Osteocyte (in vitro differentiated cells): ENCODE measurements at regions not wholly inside any gene's neighbourhood (a gene's known extent, or its start where the extent isn't known, plus 50 kb on each side); places are given as distances from the start of the nearest gene placed in this dataset.

Source experiments
- DNase-seq: peaks from one replicate; pipeline ENCODE4 v3.0.0; 2021; ENCODE audit warnings: mixed read lengths; ENCODE audit not compliant: unreplicated experiment; ENCODE audit errors: extremely low spot score
- H3K27ac Mint-ChIP-seq: one replicate; pipeline ENCODE4 v1.8.0; 2021; ENCODE audit warnings: mild to moderate bottlenecking, mixed read lengths; ENCODE audit not compliant: unreplicated experiment
- H3K27me3 Mint-ChIP-seq: one replicate; pipeline ENCODE4 v1.8.0; 2021; ENCODE audit warnings: mixed read lengths; ENCODE audit not compliant: unreplicated experiment
- H3K36me3 Mint-ChIP-seq: one replicate; pipeline ENCODE4 v1.8.0; 2021; ENCODE audit warnings: mixed read lengths; ENCODE audit not compliant: unreplicated experiment
- H3K4me1 Mint-ChIP-seq: one replicate; pipeline ENCODE4 v1.8.0; 2021; ENCODE audit warnings: mixed read lengths; ENCODE audit not compliant: unreplicated experiment
- H3K4me3 Mint-ChIP-seq: one replicate; pipeline ENCODE4 v1.8.0; 2021; ENCODE audit warnings: mild to moderate bottlenecking, moderate library complexity, mixed read lengths; ENCODE audit not compliant: unreplicated experiment
- H3K9me3 Mint-ChIP-seq: one replicate; pipeline ENCODE4 v1.8.0; 2021; ENCODE audit warnings: mixed read lengths; ENCODE audit not compliant: unreplicated experiment
- CTCF ChIP-seq: fragments of 200-600 bp; sonication (generic); IDR thresholded peaks from 2 replicates; pipeline ENCODE4 v1.5.0; 2021; ENCODE audit warnings: antibody characterized with exemption, mild to moderate bottlenecking, moderate library complexity

- H3K36me3 Mint-ChIP-seq, result no peaks in the 10 kb centered on the region
- DNase-seq, result no peak
- no peak for TF ChIP-seq CTCF
- H3K27ac Mint-ChIP-seq, result no peak overlapping the region
- H3K4me3 Mint-ChIP-seq, result no peak overlapping the region
- H3K9me3 Mint-ChIP-seq, result peaks cover 10% of the 10 kb centered on the region
- H3K27me3 Mint-ChIP-seq, result peaks cover 10% of the 10 kb centered on the region
- H3K4me1 Mint-ChIP-seq, result peaks cover 19% of the 10 kb centered on the region
These were observed 513.9 kb downstream of the ZNF608 start for GRCh38 chr5:124232515-124232914.

- peaks cover 14% of the 10 kb centered on the region for H3K9me3 Mint-ChIP-seq
- H3K4me3 Mint-ChIP-seq, result no peak overlapping the region
- no peaks in the 10 kb centered on the region for H3K36me3 Mint-ChIP-seq
- peaks cover 19% of the 10 kb centered on the region for H3K4me1 Mint-ChIP-seq
- H3K27ac Mint-ChIP-seq, result no peak overlapping the region
- H3K27me3 Mint-ChIP-seq, result peaks cover 10% of the 10 kb centered on the region
- TF ChIP-seq CTCF, result no peak
- DNase-seq, result no peak
These were observed 514.6 kb downstream of the ZNF608 start for GRCh38 chr5:124231802-124232201.

GRCh38 chr5:124231230-124231629 lies 515.2 kb downstream of the ZNF608 start:
- Mint-ChIP-seq H3K4me1 (peaks cover 15% of the 10 kb centered on the region), H3K27ac (no peak overlapping the region), H3K4me3 (no peak overlapping the region), H3K27me3 (peaks cover 10% of the 10 kb centered on the region), H3K36me3 (no peaks in the 10 kb centered on the region), H3K9me3 (peaks cover 14% of the 10 kb centered on the region)
- no peak for TF ChIP-seq CTCF
- no peak for DNase-seq

- peaks cover 12% of the 10 kb centered on the region for H3K4me1 Mint-ChIP-seq
- TF ChIP-seq CTCF, result no peak
These were observed 516.0 kb downstream of the ZNF608 start for GRCh38 chr5:124230456-124230855.

GRCh38 chr5:124229352-124229751 lies 517.1 kb downstream of the ZNF608 start:
- Mint-ChIP-seq H3K4me3 (no peak overlapping the region), H3K27ac (no peak overlapping the region), H3K27me3 (peaks cover 6% of the 10 kb centered on the region), H3K36me3 (no peaks in the 10 kb centered on the region), H3K4me1 (peaks cover 12% of the 10 kb centered on the region), H3K9me3 (peaks cover 14% of the 10 kb centered on the region)
- no peak for TF ChIP-seq CTCF
- DNase-seq, result no peak

More at GRCh38 chr5:124230456-124230855, 516.0 kb downstream of the ZNF608 start:
- H3K9me3 Mint-ChIP-seq, result peaks cover 14% of the 10 kb centered on the region
- peaks cover 10% of the 10 kb centered on the region for H3K27me3 Mint-ChIP-seq
- no peak for DNase-seq
- no peaks in the 10 kb centered on the region for H3K36me3 Mint-ChIP-seq
- no peak overlapping the region for H3K27ac Mint-ChIP-seq
- no peak overlapping the region for H3K4me3 Mint-ChIP-seq
